ENCODE measurements at regions not wholly inside any gene's neighbourhood (a gene's known extent, or its start where the extent isn't known, plus 50 kb on each side); places are given as distances from the start of the nearest gene placed in this dataset.

DNA sequence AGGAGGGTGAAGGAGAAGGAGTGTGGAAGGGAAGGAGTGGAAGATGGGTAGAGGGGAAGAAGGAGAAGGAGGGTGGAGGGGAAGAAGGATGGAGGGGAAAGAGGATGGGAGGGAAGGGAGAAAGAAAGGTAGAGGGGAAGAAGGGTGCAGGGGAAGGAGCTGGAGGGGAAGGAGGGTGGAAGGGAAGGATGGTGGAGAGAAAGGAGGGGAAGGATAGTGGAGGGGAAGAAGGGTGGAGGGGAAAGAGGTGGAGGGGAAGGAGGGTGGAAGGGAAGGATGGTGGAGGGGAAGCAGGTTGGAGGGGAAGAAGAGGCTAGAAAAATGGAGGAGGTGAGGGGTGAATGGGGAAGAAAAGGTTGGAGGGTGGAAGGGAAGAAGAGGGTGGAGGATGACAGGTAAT is 927.9 kb downstream of the UQCRFS1 start:
- TF ChIP-seq, protein P1, sequence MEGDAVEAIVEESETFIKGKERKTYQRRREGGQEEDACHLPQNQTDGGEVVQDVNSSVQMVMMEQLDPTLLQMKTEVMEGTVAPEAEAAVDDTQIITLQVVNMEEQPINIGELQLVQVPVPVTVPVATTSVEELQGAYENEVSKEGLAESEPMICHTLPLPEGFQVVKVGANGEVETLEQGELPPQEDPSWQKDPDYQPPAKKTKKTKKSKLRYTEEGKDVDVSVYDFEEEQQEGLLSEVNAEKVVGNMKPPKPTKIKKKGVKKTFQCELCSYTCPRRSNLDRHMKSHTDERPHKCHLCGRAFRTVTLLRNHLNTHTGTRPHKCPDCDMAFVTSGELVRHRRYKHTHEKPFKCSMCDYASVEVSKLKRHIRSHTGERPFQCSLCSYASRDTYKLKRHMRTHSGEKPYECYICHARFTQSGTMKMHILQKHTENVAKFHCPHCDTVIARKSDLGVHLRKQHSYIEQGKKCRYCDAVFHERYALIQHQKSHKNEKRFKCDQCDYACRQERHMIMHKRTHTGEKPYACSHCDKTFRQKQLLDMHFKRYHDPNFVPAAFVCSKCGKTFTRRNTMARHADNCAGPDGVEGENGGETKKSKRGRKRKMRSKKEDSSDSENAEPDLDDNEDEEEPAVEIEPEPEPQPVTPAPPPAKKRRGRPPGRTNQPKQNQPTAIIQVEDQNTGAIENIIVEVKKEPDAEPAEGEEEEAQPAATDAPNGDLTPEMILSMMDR (IDR thresholded peaks at IDR 0.05 in 8 of 11, conservative IDR thresholded peaks at IDR 0.05 in 3 of 11): no peak
- TF ChIP-seq POLR2A (IDR thresholded peaks at IDR 0.05): no peak

All from spleen (tissue), 7 donors.